SJSA1 (cell line): ENCODE measurements at regions not wholly inside any gene's neighbourhood (a gene's known extent, or its start where the extent isn't known, plus 50 kb on each side); places are given as distances from the start of the nearest gene placed in this dataset.

ENCODE experiments used
- DNase-seq, 2 experiments: peaks; one replicate each; pipeline ENCODE4 v3.0.0-alpha.2; 2015 to 2020; ENCODE audit warnings: low spot score in 2 of 2, low read depth in 1 of 2
- H3K27ac ChIP-seq: fragments of 250-450 bp; sonication (Bioruptor Pico); 2 replicates; pipeline ENCODE4 v1.5.1; 2020; ENCODE audit warnings: mild to moderate bottlenecking, moderate library complexity
- H3K27me3 ChIP-seq: fragments of 250-450 bp; sonication (Bioruptor Pico); replicated peaks from 2 replicates; pipeline ENCODE4 v1.5.1; 2020; ENCODE audit warnings: mild to moderate bottlenecking, moderate library complexity
- H3K36me3 ChIP-seq: fragments of 250-450 bp; sonication (Bioruptor Pico); 2 replicates; pipeline ENCODE4 v1.5.1; 2020; ENCODE audit warnings: mild to moderate bottlenecking
- H3K4me1 ChIP-seq: fragments of 250-450 bp; sonication (Bioruptor Pico); replicated peaks from 2 replicates; pipeline ENCODE4 v1.6.1; 2021; ENCODE audit warnings: mild to moderate bottlenecking
- H3K4me3 ChIP-seq: fragments of 250-450 bp; sonication (Bioruptor Pico); 2 replicates; pipeline ENCODE4 v1.5.1; 2020; ENCODE audit warnings: mild to moderate bottlenecking
- H3K9me3 ChIP-seq: fragments of 250-450 bp; sonication (Bioruptor Pico); replicated peaks from 2 replicates; pipeline ENCODE4 v1.5.1; 2020; ENCODE audit warnings: mild to moderate bottlenecking

DNA sequence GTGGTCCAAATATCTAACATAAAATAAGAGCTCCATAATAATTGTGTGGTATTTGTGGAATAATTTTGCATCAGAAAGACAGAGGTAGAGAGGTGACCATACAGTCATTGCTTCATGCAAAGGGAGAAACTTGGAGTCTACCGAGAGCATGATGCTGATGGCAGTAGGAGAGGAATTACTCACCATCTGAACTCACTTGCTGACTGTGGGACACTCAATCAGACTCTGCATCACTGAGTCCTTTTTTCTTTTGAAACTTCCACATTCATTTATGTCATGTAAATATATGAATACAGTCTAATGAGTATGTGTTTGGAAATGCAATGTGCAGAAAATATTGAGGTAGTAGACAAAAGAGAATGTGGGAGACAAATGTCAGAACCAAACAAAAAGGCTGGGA lies 933.8 kb downstream of the REEP3 start:
- Histone ChIP-seq H3K36me3 (no peaks in the 10 kb centered on the region), H3K27me3 (no peaks in the 10 kb centered on the region), H3K4me1 (no peaks in the 10 kb centered on the region), H3K27ac (no peak overlapping the region), H3K9me3 (0 out of 2 replicates have a peak, but pooled peaks cover 2% of the 10 kb centered on the region), H3K4me3 (no peak overlapping the region)
- DNase-seq = no peak

DNA sequence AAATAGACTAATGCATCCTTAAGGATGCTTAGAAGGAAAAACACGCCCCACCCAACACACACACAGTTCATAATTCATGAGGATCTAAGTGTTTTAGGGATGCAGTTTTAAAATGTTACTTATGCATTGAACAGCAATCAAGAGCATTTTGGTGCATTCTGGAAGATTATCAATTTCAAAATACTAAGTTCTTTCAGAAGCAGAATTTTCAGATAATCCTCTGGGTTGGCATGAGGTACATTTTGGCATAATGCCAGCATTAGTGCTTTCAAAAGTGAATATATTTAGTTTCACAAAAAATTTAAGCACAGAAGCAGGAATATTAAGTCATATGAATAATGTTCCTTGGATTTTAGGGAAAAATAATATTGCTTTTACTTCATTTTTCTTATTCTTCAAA lies 937.1 kb downstream of the REEP3 start:
- H3K9me3 ChIP-seq = 0 out of 2 replicates have a peak, but pooled peaks cover 2% of the 10 kb centered on the region
- H3K27ac ChIP-seq = no peak overlapping the region
- H3K4me1 ChIP-seq = no peaks in the 10 kb centered on the region
- DNase-seq = no peak
- H3K36me3 ChIP-seq = no peaks in the 10 kb centered on the region
- H3K4me3 ChIP-seq = no peak overlapping the region
- no peaks in the 10 kb centered on the region for H3K27me3 ChIP-seq

DNA sequence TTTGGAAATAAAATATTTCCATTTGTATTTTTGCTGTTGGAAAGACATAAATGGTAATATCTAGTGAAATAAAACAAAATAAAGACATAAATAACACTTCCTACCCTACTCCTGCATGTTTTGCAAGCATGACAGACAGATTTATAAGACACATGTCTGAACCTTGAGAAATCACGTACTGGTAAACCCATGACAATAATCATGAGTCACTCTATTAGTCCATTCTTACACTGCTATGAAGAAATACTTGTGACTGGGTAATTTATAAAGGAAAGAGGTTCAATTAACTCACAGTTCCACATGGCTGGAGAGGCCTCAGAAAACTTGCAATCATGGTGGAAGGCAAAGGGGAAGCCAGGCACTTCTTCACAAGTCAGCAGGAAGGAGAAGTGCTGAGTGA lies 942.2 kb downstream of the REEP3 start:
- Histone ChIP-seq H3K27me3 (no peaks in the 10 kb centered on the region), H3K27ac (no peak overlapping the region), H3K36me3 (no peaks in the 10 kb centered on the region), H3K9me3 (no peaks in the 10 kb centered on the region), H3K4me1 (no peaks in the 10 kb centered on the region), H3K4me3 (no peak overlapping the region)
- no peak for DNase-seq

DNA sequence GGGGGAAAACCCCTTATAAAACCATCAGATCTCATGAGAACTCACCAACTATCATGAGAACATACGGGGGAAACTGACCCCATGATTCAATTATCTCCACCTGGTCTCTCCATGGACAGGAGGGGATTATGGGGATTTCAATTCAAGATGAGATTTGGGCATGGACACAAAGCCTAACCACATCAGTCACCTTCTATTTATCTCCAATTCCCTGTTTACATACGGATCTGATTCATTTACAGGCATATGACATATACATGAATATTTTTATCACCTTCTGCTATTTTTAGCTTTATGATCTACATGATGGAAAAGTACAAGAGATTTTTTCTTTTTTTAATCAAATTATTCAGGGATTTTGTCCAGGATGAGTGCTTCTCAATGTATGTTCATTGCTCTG lies 944.5 kb downstream of the REEP3 start:
- H3K36me3 ChIP-seq = no peaks in the 10 kb centered on the region
- H3K27me3 ChIP-seq = no peaks in the 10 kb centered on the region
- H3K4me3 ChIP-seq = no peak overlapping the region
- no peak for DNase-seq
- H3K9me3 ChIP-seq = no peaks in the 10 kb centered on the region
- no peak overlapping the region for H3K27ac ChIP-seq
- H3K4me1 ChIP-seq = no peaks in the 10 kb centered on the region

DNA sequence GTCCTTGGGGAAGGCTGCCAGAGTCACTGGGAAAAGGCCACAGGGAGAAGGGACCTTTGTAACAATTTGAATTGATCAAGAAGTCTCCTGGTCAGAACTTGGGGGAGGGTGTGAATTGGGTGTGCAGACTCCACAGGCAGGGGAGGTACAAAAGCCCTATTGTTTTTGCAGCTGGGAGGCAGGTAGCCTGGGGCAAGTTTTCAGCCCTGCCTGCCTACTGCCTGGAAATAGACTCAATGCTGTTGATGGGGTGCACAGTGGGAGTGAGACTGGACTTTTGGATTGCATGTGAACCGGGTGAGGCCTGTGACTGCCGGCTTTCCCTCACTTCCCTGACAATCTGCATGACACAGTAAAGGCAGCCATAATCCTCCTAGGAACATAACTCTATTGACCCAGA lies 947.0 kb downstream of the REEP3 start:
- H3K9me3 ChIP-seq = no peaks in the 10 kb centered on the region
- no peaks in the 10 kb centered on the region for H3K27me3 ChIP-seq
- H3K4me3 ChIP-seq = no peak overlapping the region
- DNase-seq = no peak
- no peak overlapping the region for H3K27ac ChIP-seq
- no peaks in the 10 kb centered on the region for H3K36me3 ChIP-seq
- H3K4me1 ChIP-seq = no peaks in the 10 kb centered on the region

DNA sequence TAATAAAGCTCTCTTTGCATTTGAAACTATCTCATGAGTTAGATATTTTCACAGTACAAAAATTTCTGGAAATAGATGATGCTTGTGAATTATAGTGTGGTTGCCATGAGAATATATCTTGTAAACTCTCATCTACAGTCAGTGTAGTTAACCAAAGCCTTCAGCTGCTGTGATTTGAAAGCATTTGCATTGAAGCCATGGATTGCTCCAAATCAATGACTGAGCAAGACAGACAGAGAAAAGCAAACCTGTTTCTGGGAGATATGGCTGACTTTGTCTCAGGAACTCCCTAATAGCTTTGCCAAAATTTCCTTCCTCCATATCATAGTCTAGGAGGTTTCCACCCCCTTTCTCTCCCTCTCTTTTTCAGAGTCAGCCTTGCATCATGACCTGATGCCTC lies 955.3 kb downstream of the REEP3 start:
- no peak for DNase-seq
- Histone ChIP-seq H3K4me1 (no peaks in the 10 kb centered on the region), H3K27ac (no peak overlapping the region), H3K9me3 (no peaks in the 10 kb centered on the region), H3K4me3 (no peak overlapping the region), H3K27me3 (no peaks in the 10 kb centered on the region), H3K36me3 (no peaks in the 10 kb centered on the region)

DNA sequence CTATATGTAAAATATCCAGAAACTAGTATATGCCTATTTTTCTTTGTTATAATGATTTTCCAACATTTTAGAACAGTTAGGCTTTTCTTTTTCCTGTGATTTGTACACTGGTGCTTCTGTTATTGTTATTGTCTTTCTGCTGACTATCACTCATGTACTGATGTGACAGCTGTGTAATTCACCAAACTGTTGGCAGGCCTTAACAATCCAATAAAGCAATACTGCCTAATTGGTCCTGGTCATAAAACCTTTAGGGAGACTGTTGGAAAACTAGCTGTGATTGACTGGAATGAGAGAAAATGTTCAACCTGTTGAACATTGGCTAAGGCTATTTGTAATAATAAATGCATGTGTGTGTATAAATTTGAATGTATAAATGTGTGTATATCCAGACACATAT lies 956.6 kb downstream of the REEP3 start:
- H3K27ac ChIP-seq = no peak overlapping the region
- no peaks in the 10 kb centered on the region for H3K36me3 ChIP-seq
- no peak overlapping the region for H3K4me3 ChIP-seq
- no peaks in the 10 kb centered on the region for H3K4me1 ChIP-seq
- DNase-seq = no peak
- no peaks in the 10 kb centered on the region for H3K27me3 ChIP-seq
- H3K9me3 ChIP-seq = no peaks in the 10 kb centered on the region

DNA sequence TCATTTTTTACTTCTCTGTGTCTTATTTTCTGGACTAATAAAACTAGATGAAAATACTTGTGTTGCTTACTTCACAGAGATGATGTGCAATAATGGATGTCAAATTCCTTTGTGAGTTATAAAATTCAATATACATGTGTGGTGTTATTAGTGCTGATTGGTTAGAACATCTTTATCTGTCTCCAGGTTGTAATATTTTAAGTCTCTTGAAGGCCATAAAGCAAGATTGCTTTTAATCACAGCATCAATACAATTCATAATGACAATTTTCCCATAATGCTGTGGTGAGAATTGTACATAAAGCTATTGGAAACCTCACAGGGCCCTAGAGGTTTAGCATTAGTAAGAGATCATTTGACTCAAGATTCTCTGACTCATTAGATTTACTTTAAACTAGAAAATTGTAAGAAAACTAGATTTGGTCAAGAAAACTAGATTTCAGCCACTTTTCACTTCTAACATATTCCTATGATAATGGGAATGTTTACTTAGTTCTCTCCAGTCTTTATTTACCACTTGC lies 963.7 kb downstream of the REEP3 start:
- no peak overlapping the region for H3K4me3 ChIP-seq
- H3K4me1 ChIP-seq = no peaks in the 10 kb centered on the region
- no peak overlapping the region for H3K27ac ChIP-seq
- H3K36me3 ChIP-seq = no peaks in the 10 kb centered on the region
- no peaks in the 10 kb centered on the region for H3K27me3 ChIP-seq
- no peaks in the 10 kb centered on the region; the same call in 1 of the 2 replicates for H3K9me3 ChIP-seq
- DNase-seq = no peak

DNA sequence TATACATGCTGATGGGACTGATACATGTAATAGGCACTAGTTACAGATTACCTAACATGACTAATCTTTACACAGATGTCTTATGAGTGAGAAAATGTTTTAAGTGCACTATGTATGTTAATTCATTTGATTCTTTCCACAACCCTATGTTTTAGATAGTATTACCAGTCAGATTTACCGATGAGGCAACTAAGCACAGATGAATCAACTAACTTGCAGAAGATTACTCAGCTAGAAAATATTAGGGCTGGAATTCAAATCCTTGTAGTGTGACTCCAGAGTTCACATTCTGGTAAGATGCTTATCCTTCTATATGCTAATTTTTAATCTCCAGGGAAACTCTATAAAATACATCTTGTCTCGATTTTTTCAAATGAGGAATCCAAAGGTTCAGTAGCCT lies 964.9 kb downstream of the REEP3 start:
- Histone ChIP-seq H3K4me3 (no peak overlapping the region), H3K4me1 (no peaks in the 10 kb centered on the region), H3K27me3 (no peaks in the 10 kb centered on the region), H3K9me3 (no peaks in the 10 kb centered on the region; the same call in 1 of the 2 replicates), H3K36me3 (no peaks in the 10 kb centered on the region), H3K27ac (no peak overlapping the region)
- DNase-seq = no peak

DNA sequence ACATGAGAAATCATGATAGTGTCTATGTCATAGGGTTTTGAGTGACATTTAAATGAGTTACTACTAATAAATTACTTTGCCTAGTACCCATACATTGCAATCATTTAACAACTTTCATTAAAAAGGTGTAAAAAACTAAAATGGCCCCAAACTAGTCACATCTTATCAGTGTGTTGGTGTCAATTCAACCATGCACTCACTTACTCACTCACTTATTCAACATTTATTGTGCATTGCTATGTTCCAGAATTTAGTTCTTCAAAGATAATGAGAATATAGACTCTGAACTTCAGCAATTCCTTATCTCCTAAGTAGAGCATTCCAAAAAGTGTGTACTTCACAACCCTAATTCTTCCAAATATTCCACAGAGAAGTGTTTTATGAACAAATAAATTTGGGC lies 965.7 kb downstream of the REEP3 start:
- H3K27me3 ChIP-seq = no peaks in the 10 kb centered on the region
- H3K4me1 ChIP-seq = no peaks in the 10 kb centered on the region
- H3K27ac ChIP-seq = no peak overlapping the region
- H3K9me3 ChIP-seq = no peaks in the 10 kb centered on the region; the same call in 1 of the 2 replicates
- no peak overlapping the region for H3K4me3 ChIP-seq
- H3K36me3 ChIP-seq = no peaks in the 10 kb centered on the region
- DNase-seq = no peak

DNA sequence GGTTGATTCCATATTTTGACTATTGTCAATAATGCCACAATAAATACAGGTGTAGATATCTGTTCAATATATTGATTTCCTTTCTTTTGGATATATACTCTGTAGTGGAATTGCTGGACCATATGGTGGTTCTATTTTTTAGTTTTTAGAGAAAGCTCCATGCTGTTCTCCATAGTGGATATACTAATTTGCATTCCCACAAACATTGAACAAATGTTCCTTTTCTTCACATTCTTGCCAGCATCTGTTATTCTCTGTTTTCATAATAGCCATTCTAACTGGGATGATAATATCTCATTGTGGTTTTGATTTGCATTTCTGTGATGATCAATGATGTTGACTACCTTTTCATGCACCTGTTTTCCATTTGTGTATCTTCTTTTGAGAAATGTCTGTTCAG lies 973.7 kb downstream of the REEP3 start:
- H3K9me3 ChIP-seq = no peaks in the 10 kb centered on the region
- H3K27ac ChIP-seq = no peak overlapping the region
- H3K4me1 ChIP-seq = no peaks in the 10 kb centered on the region
- no peaks in the 10 kb centered on the region for H3K27me3 ChIP-seq
- no peaks in the 10 kb centered on the region for H3K36me3 ChIP-seq
- H3K4me3 ChIP-seq = no peak overlapping the region
- DNase-seq = no peak

DNA sequence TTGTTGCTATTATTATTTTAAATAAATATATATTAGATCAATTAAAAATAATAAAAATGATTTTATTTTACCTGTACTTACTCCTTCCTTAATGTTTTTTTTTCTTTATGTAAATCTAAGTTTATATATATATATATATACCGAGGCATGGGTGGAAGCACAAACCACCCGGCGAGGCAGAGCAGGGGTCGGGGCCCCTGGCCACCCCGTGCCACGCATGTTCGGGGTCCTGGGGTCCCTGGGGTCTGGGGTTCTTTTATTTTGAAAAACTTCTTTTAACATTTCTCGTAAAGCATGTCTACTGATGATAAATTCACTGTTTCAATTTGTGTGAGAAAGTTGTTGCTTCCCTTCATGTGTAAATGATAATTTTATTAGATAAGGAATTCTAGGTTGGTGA lies 976.1 kb downstream of the REEP3 start:
- DNase-seq = no peak
- no peaks in the 10 kb centered on the region for H3K4me1 ChIP-seq
- no peaks in the 10 kb centered on the region for H3K9me3 ChIP-seq
- no peaks in the 10 kb centered on the region for H3K36me3 ChIP-seq
- H3K4me3 ChIP-seq = no peak overlapping the region
- no peak overlapping the region for H3K27ac ChIP-seq
- no peaks in the 10 kb centered on the region for H3K27me3 ChIP-seq

DNA sequence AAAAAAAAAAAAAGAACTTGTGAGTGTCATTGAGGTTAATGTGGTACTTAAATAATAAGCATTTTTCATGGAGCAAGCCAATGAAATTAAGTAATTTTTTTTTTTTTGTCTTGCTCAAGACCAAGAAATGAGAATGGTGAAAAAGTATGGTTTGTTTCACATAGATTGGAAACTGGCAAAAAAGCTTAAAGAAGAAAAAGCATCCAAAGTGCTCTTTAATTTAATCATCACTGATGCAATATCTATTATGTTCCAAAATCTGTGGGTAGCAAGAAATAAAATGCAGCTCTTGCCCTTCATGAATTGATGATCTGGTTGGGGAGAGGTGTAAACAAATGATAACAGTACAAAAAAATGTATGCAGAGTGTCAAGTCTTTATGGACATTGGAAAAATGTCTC lies 980.6 kb downstream of the REEP3 start:
- Histone ChIP-seq H3K4me1 (no peaks in the 10 kb centered on the region), H3K36me3 (no peaks in the 10 kb centered on the region), H3K27ac (no peak overlapping the region), H3K9me3 (no peaks in the 10 kb centered on the region), H3K4me3 (no peak overlapping the region), H3K27me3 (no peaks in the 10 kb centered on the region)
- no peak for DNase-seq

DNA sequence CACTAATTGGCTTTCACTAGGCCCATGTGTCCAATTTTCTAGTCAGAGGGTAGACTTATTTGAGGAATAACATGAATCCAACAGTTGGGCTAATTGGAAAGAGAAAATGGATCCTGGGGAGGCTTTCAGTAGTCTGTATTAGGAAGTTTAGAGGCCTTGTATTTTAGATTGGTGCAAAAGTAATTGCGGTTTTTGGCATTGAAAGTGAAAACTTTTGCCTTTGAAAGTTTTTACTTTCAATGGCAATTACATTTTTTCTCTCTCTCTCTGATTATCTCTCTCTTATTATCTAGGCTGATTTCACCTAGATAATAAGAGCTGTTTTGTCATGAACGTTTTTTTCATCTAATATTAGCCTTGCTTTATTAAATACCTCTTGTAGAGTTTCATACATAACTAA lies 981.7 kb downstream of the REEP3 start:
- no peak for DNase-seq
- Histone ChIP-seq H3K4me3 (no peak overlapping the region), H3K27me3 (no peaks in the 10 kb centered on the region), H3K36me3 (no peaks in the 10 kb centered on the region), H3K9me3 (no peaks in the 10 kb centered on the region), H3K4me1 (no peaks in the 10 kb centered on the region), H3K27ac (no peak overlapping the region)

DNA sequence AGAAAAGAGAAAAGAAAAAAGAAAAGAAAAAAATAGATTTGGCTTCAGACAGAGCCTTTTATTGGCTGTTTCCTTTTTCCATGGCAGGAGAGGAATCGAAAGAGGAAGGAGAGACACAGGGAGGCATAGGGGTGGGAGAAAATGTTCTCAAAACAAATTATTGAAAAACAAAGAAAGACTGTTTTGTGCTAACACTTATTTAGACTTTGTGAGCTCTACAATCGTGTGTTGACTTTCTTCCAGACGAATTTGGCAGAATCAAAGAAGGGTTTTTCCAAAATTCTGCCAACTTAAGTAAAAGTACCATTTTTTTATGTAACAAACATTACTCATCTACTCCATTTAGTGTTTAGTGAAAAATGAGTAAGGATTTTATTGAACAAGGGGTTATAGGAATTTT lies 982.2 kb downstream of the REEP3 start:
- DNase-seq = no peak
- no peak overlapping the region for H3K4me3 ChIP-seq

More for the DNA sequence above, 982.2 kb downstream of the REEP3 start:
- Histone ChIP-seq H3K4me1 (no peaks in the 10 kb centered on the region), H3K27me3 (no peaks in the 10 kb centered on the region), H3K9me3 (no peaks in the 10 kb centered on the region), H3K36me3 (no peaks in the 10 kb centered on the region), H3K27ac (no peak overlapping the region)
